ENCODE measurements at regions not wholly inside any gene's neighbourhood (a gene's known extent, or its start where the extent isn't known, plus 50 kb on each side); places are given as distances from the start of the nearest gene placed in this dataset.

- Histone ChIP-seq H4K20me1 (ENCODE audit: insufficient read depth) (no peaks in the 10 kb centered on the region), H3K4me2 (no peak overlapping the region), H3K27me3 (ENCODE audit: insufficient read depth, low read depth) (no peaks in the 10 kb centered on the region), H3K4me1 (ENCODE audit: low read depth, poor library complexity, severe bottlenecking) (no peaks in the 10 kb centered on the region), H3K27ac (no peak overlapping the region), H3K36me3 (ENCODE audit: insufficient read depth) (no peaks in the 10 kb centered on the region), H3K4me3 (IDR thresholded peaks at IDR 0.05; ENCODE audit: insufficient read depth, low read depth, low read length) (no peak overlapping the region), H3K79me2 (ENCODE audit: insufficient read depth, low read depth) (no peaks in the 10 kb centered on the region), H3K9ac (no peak overlapping the region), H2AFZ (ENCODE audit: low read depth) (no peak overlapping the region)
- TF ChIP-seq CTCF (conservative IDR thresholded peaks at IDR 0.05; ENCODE audit: low read depth, low read length): no peak
These were observed 283.9 kb downstream of the ANKRD50 start for GRCh38 chr4:124428648-124429047.

DNA sequence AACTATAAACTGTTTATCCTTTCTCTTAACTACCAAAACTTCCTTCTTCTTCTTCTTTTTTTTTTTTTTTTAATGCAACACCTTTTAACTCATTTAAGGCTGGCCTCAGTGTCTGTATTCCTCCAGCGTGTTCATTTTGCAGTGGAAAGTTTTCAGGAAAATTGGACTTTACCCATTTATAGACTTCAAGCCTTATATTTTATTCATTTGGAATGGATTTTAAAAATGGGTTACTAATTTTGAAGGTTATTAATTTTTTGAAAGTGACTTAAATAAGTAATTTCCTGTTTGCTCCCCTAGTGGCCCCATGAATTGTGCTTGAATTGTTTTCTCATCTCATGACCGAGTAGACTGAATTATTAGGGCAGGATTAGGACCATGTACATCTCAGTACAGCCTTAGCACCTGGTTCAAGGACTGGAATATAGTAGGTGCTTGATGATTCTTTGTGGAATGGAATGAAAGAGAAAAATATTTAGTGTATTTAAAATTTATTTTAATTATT lies 282.7 kb downstream of the ANKRD50 start:
- Histone ChIP-seq H3K4me1 (ENCODE audit: low read depth, poor library complexity, severe bottlenecking) (no peaks in the 10 kb centered on the region), H3K79me2 (ENCODE audit: insufficient read depth, low read depth) (no peaks in the 10 kb centered on the region), H3K27me3 (ENCODE audit: insufficient read depth, low read depth) (no peaks in the 10 kb centered on the region), H2AFZ (ENCODE audit: low read depth) (no peak overlapping the region), H3K4me3 (IDR thresholded peaks at IDR 0.05; ENCODE audit: insufficient read depth, low read depth, low read length) (no peak overlapping the region), H3K36me3 (ENCODE audit: insufficient read depth) (no peaks in the 10 kb centered on the region), H3K9ac (no peak overlapping the region), H3K4me2 (no peak overlapping the region), H3K27ac (no peak overlapping the region), H4K20me1 (ENCODE audit: insufficient read depth) (no peaks in the 10 kb centered on the region)
- TF ChIP-seq CTCF (conservative IDR thresholded peaks at IDR 0.05; ENCODE audit: low read depth, low read length): no peak

DNA sequence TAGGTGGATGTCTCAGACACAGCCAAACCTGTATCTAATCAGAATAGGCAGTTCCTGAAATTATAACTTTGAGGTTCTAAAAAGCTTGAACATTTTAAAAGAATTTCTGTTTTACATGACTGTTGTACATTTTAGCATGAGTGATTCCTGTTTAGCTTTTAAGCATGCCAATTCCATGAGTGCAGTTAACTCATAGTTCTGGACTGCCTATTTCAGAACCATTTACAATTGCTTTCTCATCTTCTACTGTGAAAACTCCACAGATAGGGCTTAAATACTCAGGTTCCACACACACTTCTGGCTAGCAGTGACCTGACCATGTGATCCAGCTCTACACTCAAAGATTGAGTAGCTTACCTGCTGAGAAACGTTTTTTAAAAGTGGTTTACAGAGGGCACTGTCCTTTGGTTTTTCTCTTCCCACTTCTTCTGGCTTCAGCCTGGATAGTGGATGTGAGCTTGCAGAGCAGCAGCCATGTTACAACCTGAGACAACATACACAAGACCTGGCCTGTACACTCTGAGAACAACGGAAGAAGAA lies 280.8 kb downstream of the ANKRD50 start:
- TF ChIP-seq CTCF (conservative IDR thresholded peaks at IDR 0.05; ENCODE audit: low read depth, low read length): no peak
- no peaks in the 10 kb centered on the region for H3K4me1 ChIP-seq (ENCODE audit: low read depth, poor library complexity, severe bottlenecking)
- H3K27ac ChIP-seq: no peak overlapping the region
- H3K9ac ChIP-seq: no peak overlapping the region
- no peak overlapping the region for H3K4me2 ChIP-seq
- no peaks in the 10 kb centered on the region for H3K36me3 ChIP-seq (ENCODE audit: insufficient read depth)
- H3K4me3 ChIP-seq (IDR thresholded peaks at IDR 0.05; ENCODE audit: insufficient read depth, low read depth, low read length): no peak overlapping the region
- no peak overlapping the region for H2AFZ ChIP-seq (ENCODE audit: low read depth)
- no peaks in the 10 kb centered on the region for H3K27me3 ChIP-seq (ENCODE audit: insufficient read depth, low read depth)
- no peaks in the 10 kb centered on the region for H4K20me1 ChIP-seq (ENCODE audit: insufficient read depth)
- H3K79me2 ChIP-seq (ENCODE audit: insufficient read depth, low read depth): no peaks in the 10 kb centered on the region

GRCh38 chr4:124432500-124432899 lies 280.0 kb downstream of the ANKRD50 start:
- H3K79me2 ChIP-seq (ENCODE audit: insufficient read depth, low read depth): no peaks in the 10 kb centered on the region
- no peak overlapping the region for H3K9ac ChIP-seq
- H3K27ac ChIP-seq: no peak overlapping the region
- H4K20me1 ChIP-seq (ENCODE audit: insufficient read depth): no peaks in the 10 kb centered on the region
- H3K27me3 ChIP-seq (ENCODE audit: insufficient read depth, low read depth): no peaks in the 10 kb centered on the region
- no peak overlapping the region for H2AFZ ChIP-seq (ENCODE audit: low read depth)
- H3K36me3 ChIP-seq (ENCODE audit: insufficient read depth): no peaks in the 10 kb centered on the region
- H3K4me2 ChIP-seq: no peak overlapping the region
- no peak for TF ChIP-seq CTCF (conservative IDR thresholded peaks at IDR 0.05; ENCODE audit: low read depth, low read length)
- no peaks in the 10 kb centered on the region for H3K4me1 ChIP-seq (ENCODE audit: low read depth, poor library complexity, severe bottlenecking)
- no peak overlapping the region for H3K4me3 ChIP-seq (IDR thresholded peaks at IDR 0.05; ENCODE audit: insufficient read depth, low read depth, low read length)

All from KMS-11 (cell line).